SU-DHL-6 (cell line): ENCODE measurements at regions not wholly inside any gene's neighbourhood (a gene's known extent, or its start where the extent isn't known, plus 50 kb on each side); places are given as distances from the start of the nearest gene placed in this dataset.

ENCODE experiments used
- H2AFZ ChIP-seq: fragments of 200-600 bp; sonication (generic); 2 replicates; pipeline ENCODE4 v1.6.1; 2014; ENCODE audit warnings: low read depth, mild to moderate bottlenecking, moderate library complexity, mixed read lengths, antibody characterized with exemption, low read length; ENCODE audit not compliant: severe bottlenecking
- H3F3A ChIP-seq: fragments of 200-600 bp; shearing (Covaris generic); 2 replicates; pipeline ENCODE4 v1.6.0; 2016; ENCODE audit warnings: antibody characterized with exemption, mild to moderate bottlenecking; ENCODE audit not compliant: insufficient read depth
- H3K27ac ChIP-seq: fragments of 200-600 bp; sonication (generic); 2 replicates; pipeline ENCODE4 v1.5.1; 2016; ENCODE audit warnings: low read depth, mild to moderate bottlenecking, low read length, moderate library complexity, mixed read lengths
- H3K27me3 ChIP-seq: fragments of 200-600 bp; sonication (generic), shearing (Covaris generic); 2 replicates; pipeline ENCODE4 v1.6.0; 2014; ENCODE audit warnings: mild to moderate bottlenecking, low read length
- H3K36me3 ChIP-seq: fragments of 200-600 bp; sonication (generic); 2 replicates; pipeline ENCODE4 v1.6.1; 2014; ENCODE audit warnings: mild to moderate bottlenecking, low read length, mixed read lengths
- H3K4me2 ChIP-seq: fragments of 300-600, 200-600 bp; shearing (Covaris generic), sonication (generic); 2 replicates; pipeline ENCODE4 v1.6.0; 2014; ENCODE audit warnings: low read length, low read depth, mild to moderate bottlenecking; ENCODE audit not compliant: poor library complexity, severe bottlenecking
- H3K4me3 ChIP-seq: fragments of 200-600 bp; sonication (generic); 2 replicates; pipeline ENCODE4 v1.5.1; 2014; ENCODE audit warnings: antibody characterized with exemption, low read length, mild to moderate bottlenecking, mixed read lengths; ENCODE audit not compliant: insufficient read depth, poor library complexity, severe bottlenecking
- H3K79me2 ChIP-seq: fragments of 200-600 bp; sonication (generic); 2 replicates; pipeline ENCODE4 v1.6.1; 2014; ENCODE audit warnings: mild to moderate bottlenecking, low read length, moderate library complexity; ENCODE audit not compliant: insufficient read depth
- H3K9ac ChIP-seq: fragments of 200-600 bp; sonication (generic); 2 replicates; pipeline ENCODE4 v1.7.0; 2014; ENCODE audit warnings: mild to moderate bottlenecking, low read length
- H3K9me2 ChIP-seq: fragments of 200-600 bp; sonication (generic); replicated peaks from 2 replicates; pipeline ENCODE4 v1.6.1; 2014; ENCODE audit warnings: low read length; ENCODE audit not compliant: insufficient read depth
- H3K9me3 ChIP-seq: fragments of 200-600 bp; sonication (generic); 2 replicates; pipeline ENCODE4 v1.6.1; 2014; ENCODE audit warnings: low read length, mixed read lengths; ENCODE audit not compliant: insufficient read depth
- H4K20me1 ChIP-seq: fragments of 200-600 bp; sonication (generic); 2 replicates; pipeline ENCODE4 v1.6.1; 2014; ENCODE audit warnings: low read depth, mild to moderate bottlenecking, antibody characterized with exemption, low read length, moderate library complexity, mixed read lengths
- EZH2phosphoT487 ChIP-seq: fragments of 200-600 bp; sonication (generic), shearing (Covaris generic); conservative IDR thresholded peaks from 2 replicates; pipeline ENCODE4 v1.6.1; 2018; ENCODE audit warnings: mild to moderate bottlenecking, antibody characterized with exemption, low read length, moderate library complexity, mixed read lengths
- TF ChIP-seq, protein P1 (sequence below): fragments of 200-600 bp; sonication (generic); IDR thresholded peaks from one replicate; pipeline ENCODE4 v1.5.1; 2017; ENCODE audit warnings: antibody characterized with exemption, mild to moderate bottlenecking, low read length, moderate library complexity; ENCODE audit not compliant: insufficient read depth, poor library complexity, severe bottlenecking

DNA sequence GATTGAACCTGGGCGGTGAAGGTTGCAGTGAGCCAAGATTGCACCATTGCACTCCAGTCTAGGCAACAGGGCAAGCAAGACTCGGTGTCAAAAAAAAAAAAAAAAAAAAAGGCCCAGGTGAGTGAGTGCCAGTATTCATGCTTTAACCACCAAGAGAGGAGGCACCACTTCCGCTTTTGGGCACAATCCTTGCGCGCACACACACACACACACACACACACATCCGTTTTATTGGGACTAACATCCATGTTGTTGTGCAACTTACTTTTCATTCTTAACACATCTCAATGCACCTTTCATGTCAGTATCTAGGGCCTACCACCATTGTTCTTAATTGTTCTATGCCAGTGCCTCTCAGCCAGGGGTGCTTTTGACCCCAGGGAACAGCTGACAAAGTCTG, 263.0 kb downstream of the CDC5L start:
- H3K4me2 ChIP-seq, result no peak overlapping the region
- no peaks in the 10 kb centered on the region for H3F3A ChIP-seq
- no peaks in the 10 kb centered on the region for H3K36me3 ChIP-seq
- H3K79me2 ChIP-seq, result no peaks in the 10 kb centered on the region
- no peak overlapping the region for H3K4me3 ChIP-seq
- H3K9me3 ChIP-seq, result no peaks in the 10 kb centered on the region
- no peak overlapping the region for H3K27ac ChIP-seq
- H3K9me2 ChIP-seq, result no peaks in the 10 kb centered on the region
- TF ChIP-seq, protein P1, sequence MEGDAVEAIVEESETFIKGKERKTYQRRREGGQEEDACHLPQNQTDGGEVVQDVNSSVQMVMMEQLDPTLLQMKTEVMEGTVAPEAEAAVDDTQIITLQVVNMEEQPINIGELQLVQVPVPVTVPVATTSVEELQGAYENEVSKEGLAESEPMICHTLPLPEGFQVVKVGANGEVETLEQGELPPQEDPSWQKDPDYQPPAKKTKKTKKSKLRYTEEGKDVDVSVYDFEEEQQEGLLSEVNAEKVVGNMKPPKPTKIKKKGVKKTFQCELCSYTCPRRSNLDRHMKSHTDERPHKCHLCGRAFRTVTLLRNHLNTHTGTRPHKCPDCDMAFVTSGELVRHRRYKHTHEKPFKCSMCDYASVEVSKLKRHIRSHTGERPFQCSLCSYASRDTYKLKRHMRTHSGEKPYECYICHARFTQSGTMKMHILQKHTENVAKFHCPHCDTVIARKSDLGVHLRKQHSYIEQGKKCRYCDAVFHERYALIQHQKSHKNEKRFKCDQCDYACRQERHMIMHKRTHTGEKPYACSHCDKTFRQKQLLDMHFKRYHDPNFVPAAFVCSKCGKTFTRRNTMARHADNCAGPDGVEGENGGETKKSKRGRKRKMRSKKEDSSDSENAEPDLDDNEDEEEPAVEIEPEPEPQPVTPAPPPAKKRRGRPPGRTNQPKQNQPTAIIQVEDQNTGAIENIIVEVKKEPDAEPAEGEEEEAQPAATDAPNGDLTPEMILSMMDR, result no peak
- no peak for TF ChIP-seq EZH2phosphoT487
- H3K27me3 ChIP-seq, result 0 out of 2 replicates have a peak, but pooled peaks cover 4% of the 10 kb centered on the region
- no peak overlapping the region for H3K9ac ChIP-seq
- H2AFZ ChIP-seq, result no peak overlapping the region
- H4K20me1 ChIP-seq, result no peaks in the 10 kb centered on the region

DNA sequence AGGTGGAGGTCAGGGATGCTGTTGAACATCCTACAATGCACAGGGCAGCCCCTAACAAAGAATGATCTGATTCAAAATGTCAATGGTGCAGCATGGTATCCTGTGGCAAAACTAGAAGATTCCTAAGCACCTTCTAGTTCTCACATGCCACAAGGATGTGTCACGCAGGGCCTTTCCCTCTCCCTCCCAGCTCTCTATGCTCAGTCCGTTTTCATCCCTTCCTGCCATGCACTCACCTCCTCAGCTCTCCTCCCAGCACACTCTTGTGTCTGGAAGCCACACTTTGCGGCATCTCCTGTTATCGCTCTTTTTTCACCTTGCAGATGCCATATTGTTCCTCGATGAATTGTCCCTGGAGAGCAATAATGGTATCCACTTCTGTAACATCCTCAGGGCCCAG, 263.4 kb downstream of the CDC5L start:
- Histone ChIP-seq H3K4me3 (no peak overlapping the region), H3K9me3 (no peaks in the 10 kb centered on the region), H3K4me2 (no peak overlapping the region), H3K36me3 (no peaks in the 10 kb centered on the region), H3K79me2 (no peaks in the 10 kb centered on the region), H2AFZ (no peak overlapping the region), H3K9me2 (no peaks in the 10 kb centered on the region), H3K27ac (no peak overlapping the region), H3K27me3 (0 out of 2 replicates have a peak, but pooled peaks cover 4% of the 10 kb centered on the region), H3K9ac (no peak overlapping the region), H4K20me1 (no peaks in the 10 kb centered on the region), H3F3A (no peaks in the 10 kb centered on the region)
- TF ChIP-seq, protein P1, result no peak
- TF ChIP-seq EZH2phosphoT487, result no peak

DNA sequence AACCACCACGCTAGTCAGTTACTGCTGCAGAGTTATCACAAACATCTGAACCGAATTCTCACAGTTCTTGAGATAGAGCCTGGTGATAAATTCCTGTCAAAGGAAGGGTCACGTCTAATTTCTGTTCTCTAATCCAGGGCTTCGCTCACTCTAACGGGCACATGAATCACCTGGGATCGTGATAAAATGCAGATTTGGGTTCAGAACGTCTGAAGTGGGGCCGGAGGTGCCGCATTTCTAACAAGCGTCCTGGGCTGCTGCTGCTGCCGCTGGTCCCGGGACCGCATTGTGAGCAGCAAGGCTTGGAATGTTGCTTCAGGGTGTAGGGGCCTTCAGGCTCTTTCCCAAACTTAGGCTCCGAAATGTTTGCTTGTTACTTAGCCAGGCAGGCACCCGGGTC, 264.1 kb downstream of the CDC5L start:
- H3K27me3 ChIP-seq, result 0 out of 2 replicates have a peak, but pooled peaks cover 4% of the 10 kb centered on the region
- no peak overlapping the region for H3K4me2 ChIP-seq
- H4K20me1 ChIP-seq, result no peaks in the 10 kb centered on the region
- no peak for TF ChIP-seq EZH2phosphoT487
- TF ChIP-seq, protein P1, result no peak
- H3K9me3 ChIP-seq, result no peaks in the 10 kb centered on the region
- no peaks in the 10 kb centered on the region for H3K79me2 ChIP-seq
- H3K9me2 ChIP-seq, result no peaks in the 10 kb centered on the region
- H3K36me3 ChIP-seq, result no peaks in the 10 kb centered on the region
- no peak overlapping the region for H3K27ac ChIP-seq
- no peak overlapping the region for H2AFZ ChIP-seq
- H3K9ac ChIP-seq, result no peak overlapping the region
- no peak overlapping the region for H3K4me3 ChIP-seq
- H3F3A ChIP-seq, result no peaks in the 10 kb centered on the region
